Heart left ventricle (tissue), 13 donors: ENCODE measurements at regions not wholly inside any gene's neighbourhood (a gene's known extent, or its start where the extent isn't known, plus 50 kb on each side); places are given as distances from the start of the nearest gene placed in this dataset.

Experiments used
- CTCF ChIP-seq, 12 donors: fragments of 200-600 bp; sonication (generic) in 4 of 12; IDR thresholded peaks; one replicate each; pipeline versions ENCODE4 v1.5.0 to v1.8.0; 2018 to 2022; ENCODE audit warnings: antibody characterized with exemption in 12 of 12, mild to moderate bottlenecking in 5 of 12
- POLR2A ChIP-seq, 2 donors: fragments of 450-650 bp; IDR thresholded peaks; one replicate each; pipeline ENCODE4 v1.6.1; 2017; ENCODE audit warnings: antibody characterized with exemption in 2 of 2, mild to moderate bottlenecking in 2 of 2, moderate library complexity in 2 of 2
- donor health status: ischemic (EF 13 %, LVEDD 7.1; RV severe dilation, severe dysfunction).
- donor health status: DM: no; HTN: yes; CAD: no.
- donor health status: DM: no; HTN: no; CAD: no.
- donor health status: ischemic (EF 25% LVEDD 6.9; RV normal size, moderate dysfunction).
- donor health status: ischemic (EF 25% LVEDD 5.7; RV mildly dilated, moderate dysfunction).
- donor health status: ischemic (EF 35%, LVEDD 5.7; RV mildly dilated, moderate dysfunction).
- donor health status: nonischemic (EF 11% LVEDD 7.7; RV severe dilation, severe dysfunction).
- donor health status: DM: yes; HTN: yes; CAD: no.
- donor health status: PGD.
- donor health status: ischemic (EF 29% LVEDD 5.4; RV normal size, mild dysfunction).
- donor health status: nonischemic (EF 23%, LVEDD 6.1; RV moderate dilation, normal function).

- TF ChIP-seq CTCF (IDR thresholded peaks at IDR 0.05) (no peak), POLR2A (IDR thresholded peaks at IDR 0.05) (no peak)
Measured at GRCh38 chr6:4256969-4257368, 121.6 kb upstream of the ECI2 start.
